ENCODE measurements at regions not wholly inside any gene's neighbourhood (a gene's known extent, or its start where the extent isn't known, plus 50 kb on each side); places are given as distances from the start of the nearest gene placed in this dataset.

DNA sequence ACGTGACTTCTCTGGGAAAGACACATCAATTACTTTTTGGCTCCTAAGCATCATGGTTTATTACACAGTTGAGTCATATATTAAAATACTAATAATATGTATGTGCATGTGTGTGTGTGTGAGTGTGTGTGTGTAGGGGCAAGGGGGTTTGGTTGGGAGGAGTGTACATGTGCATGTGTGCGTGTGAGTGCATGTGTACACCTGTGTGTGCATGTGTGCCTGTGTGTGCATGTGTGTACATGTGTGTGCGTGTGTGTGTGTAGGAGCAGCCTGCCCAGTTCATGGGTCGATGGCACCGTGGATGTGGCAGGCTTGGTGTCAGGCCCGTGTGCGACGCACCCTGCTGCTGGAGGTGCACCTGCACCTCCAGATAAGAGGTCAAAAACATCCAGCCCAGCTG, 99.0 kb upstream of the SNTG2 start:
- H3K27ac ChIP-seq = no peak overlapping the region
- TF ChIP-seq ZFX (IDR thresholded peaks at IDR 0.05) = no peak
- TF ChIP-seq, protein P1, sequence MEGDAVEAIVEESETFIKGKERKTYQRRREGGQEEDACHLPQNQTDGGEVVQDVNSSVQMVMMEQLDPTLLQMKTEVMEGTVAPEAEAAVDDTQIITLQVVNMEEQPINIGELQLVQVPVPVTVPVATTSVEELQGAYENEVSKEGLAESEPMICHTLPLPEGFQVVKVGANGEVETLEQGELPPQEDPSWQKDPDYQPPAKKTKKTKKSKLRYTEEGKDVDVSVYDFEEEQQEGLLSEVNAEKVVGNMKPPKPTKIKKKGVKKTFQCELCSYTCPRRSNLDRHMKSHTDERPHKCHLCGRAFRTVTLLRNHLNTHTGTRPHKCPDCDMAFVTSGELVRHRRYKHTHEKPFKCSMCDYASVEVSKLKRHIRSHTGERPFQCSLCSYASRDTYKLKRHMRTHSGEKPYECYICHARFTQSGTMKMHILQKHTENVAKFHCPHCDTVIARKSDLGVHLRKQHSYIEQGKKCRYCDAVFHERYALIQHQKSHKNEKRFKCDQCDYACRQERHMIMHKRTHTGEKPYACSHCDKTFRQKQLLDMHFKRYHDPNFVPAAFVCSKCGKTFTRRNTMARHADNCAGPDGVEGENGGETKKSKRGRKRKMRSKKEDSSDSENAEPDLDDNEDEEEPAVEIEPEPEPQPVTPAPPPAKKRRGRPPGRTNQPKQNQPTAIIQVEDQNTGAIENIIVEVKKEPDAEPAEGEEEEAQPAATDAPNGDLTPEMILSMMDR (conservative IDR thresholded peaks at IDR 0.05) = no peak

DNA sequence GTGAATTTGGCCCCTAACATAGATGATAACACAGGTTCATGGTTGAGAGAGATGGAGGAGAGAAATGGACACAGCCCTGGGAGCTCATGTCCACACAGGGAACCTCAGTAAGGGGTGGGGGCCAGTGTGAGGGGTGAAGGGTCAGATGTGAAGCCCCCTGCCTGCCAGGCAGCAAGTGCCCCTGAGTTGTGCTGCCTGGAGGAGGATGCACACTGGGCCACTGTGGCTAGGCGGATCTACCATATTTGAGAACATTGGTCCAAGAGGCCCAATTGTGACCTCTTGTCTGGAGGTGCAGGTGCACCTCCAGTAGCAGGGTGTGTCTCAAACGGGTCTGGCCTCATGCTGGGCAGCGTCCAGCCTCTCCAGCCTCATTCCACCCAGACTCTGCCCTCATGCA, 99.6 kb upstream of the SNTG2 start:
- no peak overlapping the region for H3K27ac ChIP-seq
- TF ChIP-seq, protein P1 (conservative IDR thresholded peaks at IDR 0.05) = no peak
- no peak for TF ChIP-seq ZFX (IDR thresholded peaks at IDR 0.05)

DNA sequence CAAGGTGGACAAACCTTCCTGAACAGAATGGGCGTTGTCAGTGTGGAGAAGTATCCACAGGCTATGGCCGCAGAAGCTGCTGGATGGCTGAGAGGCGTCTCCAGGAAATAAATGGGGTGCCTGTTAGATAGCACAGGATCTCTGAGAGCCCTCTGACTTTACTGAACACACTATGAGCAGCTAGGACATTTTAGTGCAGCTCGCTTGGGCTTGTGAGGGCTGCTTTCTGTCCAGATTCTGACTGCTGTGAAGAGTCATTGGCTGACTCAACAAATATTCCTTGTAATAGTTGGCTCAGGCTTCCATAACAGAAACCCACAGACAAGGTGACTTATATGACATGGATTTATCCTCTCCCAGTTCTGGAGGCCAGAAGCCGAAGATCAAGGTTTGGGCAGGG, 100.2 kb upstream of the SNTG2 start:
- no peak overlapping the region for H3K27ac ChIP-seq
- no peak for TF ChIP-seq ZFX (IDR thresholded peaks at IDR 0.05)
- TF ChIP-seq, protein P1 (conservative IDR thresholded peaks at IDR 0.05) = no peak

DNA sequence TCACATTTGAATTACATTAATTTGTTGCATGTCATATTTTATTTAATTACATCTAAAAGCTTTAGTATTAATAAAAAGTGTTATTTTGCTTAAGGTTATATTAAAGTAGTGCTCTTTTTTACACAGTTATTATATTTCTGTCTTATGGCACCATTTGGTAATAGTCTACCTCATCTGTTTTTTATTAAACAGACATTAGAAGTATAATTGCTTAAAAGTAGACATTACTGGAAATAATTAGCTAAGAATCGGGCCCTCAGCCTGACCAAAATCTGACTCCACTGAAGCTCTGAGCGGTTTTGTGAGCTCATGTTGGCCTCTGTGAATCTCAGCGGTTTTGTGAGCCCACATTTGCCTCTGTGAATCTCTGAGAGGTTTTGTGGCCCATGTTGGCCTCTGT, 102.5 kb upstream of the SNTG2 start:
- H3K27ac ChIP-seq = no peak overlapping the region
- TF ChIP-seq ZFX (IDR thresholded peaks at IDR 0.05) = no peak
- TF ChIP-seq, protein P1 (conservative IDR thresholded peaks at IDR 0.05) = no peak

DNA sequence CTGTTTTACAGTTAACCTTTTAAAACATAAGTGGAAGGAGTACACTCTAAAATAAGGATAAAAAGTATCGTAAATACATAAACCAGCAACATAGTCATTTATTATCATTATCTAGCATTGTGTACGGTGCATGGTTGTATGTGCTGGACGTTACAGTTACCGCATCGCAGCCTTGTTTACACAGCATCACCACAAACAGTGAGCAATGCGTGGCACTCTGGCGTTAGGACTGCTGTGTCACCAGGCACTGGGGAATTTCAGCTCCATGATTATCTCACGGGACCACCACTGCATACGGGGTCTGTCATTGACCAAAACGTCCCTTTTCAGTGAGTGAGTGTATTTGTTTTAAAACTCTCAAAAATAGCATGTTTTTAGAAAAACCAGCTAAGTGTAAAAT, 103.0 kb upstream of the SNTG2 start:
- no peak for TF ChIP-seq ZFX (IDR thresholded peaks at IDR 0.05)
- TF ChIP-seq, protein P1 (conservative IDR thresholded peaks at IDR 0.05) = no peak
- no peak overlapping the region for H3K27ac ChIP-seq

DNA sequence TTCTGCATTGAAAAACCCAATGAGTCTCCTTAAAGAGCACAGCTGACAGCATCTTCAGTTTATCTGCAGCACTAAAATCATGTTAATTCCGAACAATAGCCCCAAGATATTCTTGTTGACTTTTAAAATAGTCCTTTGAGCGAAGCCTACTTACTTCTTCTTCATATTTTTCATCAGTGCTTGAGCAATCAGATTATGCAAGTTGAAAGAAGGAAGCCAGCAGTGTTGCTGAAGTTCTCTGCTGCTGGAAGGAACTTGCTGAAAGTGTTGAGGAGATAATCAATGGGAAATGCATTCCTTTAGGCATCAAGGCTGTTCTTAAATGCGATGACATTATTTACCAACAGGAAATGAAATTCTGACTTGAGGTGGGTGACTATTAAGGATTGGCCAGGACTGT, 105.9 kb upstream of the SNTG2 start:
- H3K27ac ChIP-seq = no peak overlapping the region
- no peak for TF ChIP-seq ZFX (IDR thresholded peaks at IDR 0.05)
- TF ChIP-seq, protein P1 (conservative IDR thresholded peaks at IDR 0.05) = no peak

DNA sequence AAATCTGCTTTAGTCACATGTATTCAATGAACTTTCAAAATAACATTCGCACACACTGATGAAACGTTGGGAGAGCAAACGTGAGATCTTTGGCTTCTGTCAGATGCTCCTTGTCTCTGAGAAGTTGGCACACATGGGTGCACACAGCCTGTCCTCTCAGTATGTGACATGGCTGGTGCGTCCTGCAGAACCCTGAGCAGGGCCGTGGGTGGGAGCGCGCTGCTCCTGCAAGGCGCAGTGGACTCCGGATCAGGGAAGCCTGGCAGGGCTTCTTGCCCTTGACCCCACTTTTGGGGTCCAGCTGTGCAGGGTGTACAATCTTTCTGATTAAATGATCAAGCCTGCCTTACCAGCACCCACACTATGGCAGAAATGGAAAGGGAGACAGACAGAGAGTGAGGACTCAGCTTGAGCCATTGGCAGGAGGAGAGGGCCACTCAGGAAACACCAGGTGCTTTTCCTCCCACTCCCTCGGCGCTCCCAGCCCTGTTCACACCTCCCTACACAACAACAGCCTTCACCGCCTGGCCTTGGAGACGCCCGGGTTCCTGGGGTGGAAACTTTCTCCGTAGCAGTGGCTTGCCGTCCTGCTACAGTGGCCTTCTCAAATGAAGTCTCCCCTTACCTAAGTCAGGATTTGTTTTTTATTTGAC, 108.4 kb upstream of the SNTG2 start:
- no peak overlapping the region for H3K27ac ChIP-seq
- TF ChIP-seq, protein P1 (conservative IDR thresholded peaks at IDR 0.05) = no peak
- no peak for TF ChIP-seq ZFX (IDR thresholded peaks at IDR 0.05)
